NOMO-1 treated with DMSO at 0.1 percent for 48 hours (cell line): ENCODE measurements at regions not wholly inside any gene's neighbourhood (a gene's known extent, or its start where the extent isn't known, plus 50 kb on each side); places are given as distances from the start of the nearest gene placed in this dataset.
"Not testable (repeated sequence)": the region's sequence is repeated elsewhere in the genome, so short reads cannot be mapped to it uniquely, and the experiment has no call there.

Source experiments
- DNase-seq: peaks from one replicate; lab custom pipeline; 2025; ENCODE audit not compliant: unreplicated experiment; lab: John Stamatoyannopoulos, UW

- DNase-seq: no peak
These were observed 92.8 kb upstream of the MLN start for GRCh38 chr6:33896391-33897188.

GRCh38 chr6:33895988-33896387 lies 92.2 kb upstream of the MLN start:
- no peak for DNase-seq

- DNase-seq: no peak
These were observed 91.5 kb upstream of the MLN start for GRCh38 chr6:33895296-33895695.

- DNase-seq: no peak
These were observed 90.6 kb upstream of the MLN start for GRCh38 chr6:33894438-33894837.

- no peak for DNase-seq
These were observed 89.0 kb upstream of the MLN start for GRCh38 chr6:33892581-33893346.

GRCh38 chr6:33888664-33889200 lies 84.9 kb upstream of the MLN start:
- no peak for DNase-seq

GRCh38 chr6:33888183-33888582 lies 84.4 kb upstream of the MLN start:
- DNase-seq: no peak

- peak; percentile 76 for DNase-seq
These were observed 82.9 kb upstream of the MLN start for GRCh38 chr6:33886673-33887144.

- no peak for DNase-seq
These were observed 81.6 kb upstream of the MLN start for GRCh38 chr6:33885132-33886057.

GRCh38 chr6:33883621-33884020 lies 79.8 kb upstream of the MLN start:
- not testable (repeated sequence) for DNase-seq

- DNase-seq: no peak
These were observed 78.4 kb upstream of the MLN start for GRCh38 chr6:33882154-33882553.

GRCh38 chr6:33880766-33881165 lies 77.0 kb upstream of the MLN start:
- DNase-seq: no peak

GRCh38 chr6:33880104-33880678 lies 76.4 kb upstream of the MLN start:
- no peak for DNase-seq

GRCh38 chr6:33878562-33878961 lies 74.8 kb upstream of the MLN start:
- no peak for DNase-seq

- DNase-seq: no peak
These were observed 74.3 kb upstream of the MLN start for GRCh38 chr6:33877982-33878535.

GRCh38 chr6:33875696-33876095 lies 71.9 kb upstream of the MLN start:
- no peak for DNase-seq

- DNase-seq: no peak
These were observed 71.4 kb upstream of the MLN start for GRCh38 chr6:33875141-33875581.

- DNase-seq: no peak
These were observed 70.4 kb upstream of the MLN start for GRCh38 chr6:33874136-33874760.

- no peak for DNase-seq
These were observed 69.0 kb upstream of the MLN start for GRCh38 chr6:33872761-33873160.
